ENCODE measurements at regions not wholly inside any gene's neighbourhood (a gene's known extent, or its start where the extent isn't known, plus 50 kb on each side); places are given as distances from the start of the nearest gene placed in this dataset.

- TF ChIP-seq CTCF (IDR thresholded peaks at IDR 0.05; ENCODE audit: low read depth, low read length, poor library complexity, severe bottlenecking) (no peak), EZH2phosphoT487 (IDR thresholded peaks at IDR 0.05; ENCODE audit: borderline replicate concordance, low read length) (no peak)
Measured at GRCh38 chr4:18404642-18405041, 383.1 kb upstream of the LCORL start.

Data from DOHH2 (cell line).